Hepatocyte (in vitro differentiated cells): ENCODE measurements at regions not wholly inside any gene's neighbourhood (a gene's known extent, or its start where the extent isn't known, plus 50 kb on each side); places are given as distances from the start of the nearest gene placed in this dataset.

ENCODE experiments used
- EZH2phosphoT487 ChIP-seq: fragments of 200-600 bp; sonication (generic); IDR thresholded peaks from one replicate; pipeline ENCODE4 v1.6.1; 2018; ENCODE audit warnings: antibody characterized with exemption, mild to moderate bottlenecking, low read depth, moderate library complexity; ENCODE audit not compliant: unreplicated experiment, severe bottlenecking
- TF ChIP-seq, protein P1 (sequence below): fragments of 200-600 bp; sonication (generic); IDR thresholded peaks from 2 replicates; pipeline ENCODE4 v1.5.1; 2016; ENCODE audit warnings: antibody characterized with exemption, mild to moderate bottlenecking; ENCODE audit not compliant: poor library complexity

- TF ChIP-seq, protein P1, sequence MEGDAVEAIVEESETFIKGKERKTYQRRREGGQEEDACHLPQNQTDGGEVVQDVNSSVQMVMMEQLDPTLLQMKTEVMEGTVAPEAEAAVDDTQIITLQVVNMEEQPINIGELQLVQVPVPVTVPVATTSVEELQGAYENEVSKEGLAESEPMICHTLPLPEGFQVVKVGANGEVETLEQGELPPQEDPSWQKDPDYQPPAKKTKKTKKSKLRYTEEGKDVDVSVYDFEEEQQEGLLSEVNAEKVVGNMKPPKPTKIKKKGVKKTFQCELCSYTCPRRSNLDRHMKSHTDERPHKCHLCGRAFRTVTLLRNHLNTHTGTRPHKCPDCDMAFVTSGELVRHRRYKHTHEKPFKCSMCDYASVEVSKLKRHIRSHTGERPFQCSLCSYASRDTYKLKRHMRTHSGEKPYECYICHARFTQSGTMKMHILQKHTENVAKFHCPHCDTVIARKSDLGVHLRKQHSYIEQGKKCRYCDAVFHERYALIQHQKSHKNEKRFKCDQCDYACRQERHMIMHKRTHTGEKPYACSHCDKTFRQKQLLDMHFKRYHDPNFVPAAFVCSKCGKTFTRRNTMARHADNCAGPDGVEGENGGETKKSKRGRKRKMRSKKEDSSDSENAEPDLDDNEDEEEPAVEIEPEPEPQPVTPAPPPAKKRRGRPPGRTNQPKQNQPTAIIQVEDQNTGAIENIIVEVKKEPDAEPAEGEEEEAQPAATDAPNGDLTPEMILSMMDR: no peak
- TF ChIP-seq EZH2phosphoT487: no peak
Measured at GRCh38 chr5:88515068-88515467, 246.4 kb upstream of the TMEM161B start.
